ENCODE measurements at regions not wholly inside any gene's neighbourhood (a gene's known extent, or its start where the extent isn't known, plus 50 kb on each side); places are given as distances from the start of the nearest gene placed in this dataset.

- intact Hi-C loops (cut with DNase I) = no loop called here
- no peak for DNase-seq (ENCODE audit: missing footprints)
- ATAC-seq = no peak
These were observed 85.2 kb upstream of the NPVF start for GRCh38 chr7:25313526-25313925.

- no peak for ATAC-seq
- intact Hi-C loops (cut with DNase I) = no loop called here
- no peak for DNase-seq (ENCODE audit: missing footprints)
These were observed 85.9 kb upstream of the NPVF start for GRCh38 chr7:25314094-25314730.

GRCh38 chr7:25314731-25315267, 86.5 kb upstream of the NPVF start:
- intact Hi-C loops (cut with DNase I) = no loop called here
- DNase-seq (ENCODE audit: missing footprints) (no peak), ATAC-seq (no peak)

- no peak for ATAC-seq
- no peak for DNase-seq (ENCODE audit: missing footprints)
- intact Hi-C loops (cut with DNase I) = no loop called here
These were observed 88.1 kb upstream of the NPVF start for GRCh38 chr7:25316366-25316765.

GRCh38 chr7:25318047-25318446, 89.8 kb upstream of the NPVF start:
- DNase-seq (ENCODE audit: missing footprints) (no peak), ATAC-seq (no peak)
- intact Hi-C loops (cut with DNase I) = no loop called here

GRCh38 chr7:25319707-25320106, 91.4 kb upstream of the NPVF start:
- ATAC-seq (no peak), DNase-seq (ENCODE audit: missing footprints) (no peak)
- intact Hi-C loops (cut with DNase I) = no loop called here

GRCh38 chr7:25320791-25321190, 92.5 kb upstream of the NPVF start:
- intact Hi-C loops (cut with DNase I) = no loop called here
- DNase-seq (ENCODE audit: missing footprints) (no peak), ATAC-seq (no peak)

GRCh38 chr7:25321424-25321823, 93.1 kb upstream of the NPVF start:
- intact Hi-C loops (cut with DNase I) = no loop called here
- ATAC-seq = no peak
- no peak for DNase-seq (ENCODE audit: missing footprints)

GRCh38 chr7:25322473-25322872, 94.2 kb upstream of the NPVF start:
- intact Hi-C loops (cut with DNase I) = no loop called here
- no peak for ATAC-seq
- no peak for DNase-seq (ENCODE audit: missing footprints)

GRCh38 chr7:25325186-25325757, 97.0 kb upstream of the NPVF start:
- ATAC-seq (no peak), DNase-seq (ENCODE audit: missing footprints) (no peak)
- intact Hi-C loops (cut with DNase I) = no loop called here

GRCh38 chr7:25326501-25327156, 98.3 kb upstream of the NPVF start:
- no peak for DNase-seq (ENCODE audit: missing footprints)
- no peak for ATAC-seq
- intact Hi-C loops (cut with DNase I) = no loop called here

GRCh38 chr7:25329815-25330214, 101.5 kb upstream of the NPVF start:
- intact Hi-C loops (cut with DNase I) = no loop called here
- no peak for ATAC-seq
- no peak for DNase-seq (ENCODE audit: missing footprints)

GRCh38 chr7:25333296-25333928, 105.1 kb upstream of the NPVF start:
- intact Hi-C loops (cut with DNase I) = no loop called here
- ATAC-seq (no peak), DNase-seq (ENCODE audit: missing footprints) (no peak)

- intact Hi-C loops (cut with DNase I) = no loop called here
- no peak for ATAC-seq
These were observed 119.2 kb upstream of the NPVF start for GRCh38 chr7:25347360-25348066.

GRCh38 chr7:25348104-25348503, 119.8 kb upstream of the NPVF start:
- intact Hi-C loops (cut with DNase I) = no loop called here
- no peak for DNase-seq (ENCODE audit: missing footprints)
- no peak for ATAC-seq

More at GRCh38 chr7:25347360-25348066, 119.2 kb upstream of the NPVF start:
- DNase-seq (ENCODE audit: missing footprints) = no peak

GRCh38 chr7:25349283-25350017, 121.2 kb upstream of the NPVF start:
- ATAC-seq (no peak), DNase-seq (ENCODE audit: missing footprints) (no peak)
- intact Hi-C loops (cut with DNase I) = no loop called here

- no peak for DNase-seq (ENCODE audit: missing footprints)
- no peak for ATAC-seq
- intact Hi-C loops (cut with DNase I) = no loop called here
These were observed 121.8 kb upstream of the NPVF start for GRCh38 chr7:25350041-25350440.

GRCh38 chr7:25351761-25352160, 123.5 kb upstream of the NPVF start:
- DNase-seq (ENCODE audit: missing footprints) = no peak
- intact Hi-C loops (cut with DNase I) = no loop called here
- no peak for ATAC-seq

- DNase-seq (ENCODE audit: missing footprints) (no peak), ATAC-seq (no peak)
- intact Hi-C loops (cut with DNase I) = no loop called here
These were observed 124.9 kb upstream of the NPVF start for GRCh38 chr7:25353196-25353595.

Data from Right ventricle myocardium inferior (tissue), 1 donor.